Femur (tissue), 1 donor: ENCODE measurements at regions not wholly inside any gene's neighbourhood (a gene's known extent, or its start where the extent isn't known, plus 50 kb on each side); places are given as distances from the start of the nearest gene placed in this dataset.
"Not testable (repeated sequence)": the region's sequence is repeated elsewhere in the genome, so short reads cannot be mapped to it uniquely, and the experiment has no call there.

Source experiments
- DNase-seq: peaks from one replicate; pipeline ENCODE4 v3.0.0-alpha.2; 2017

- no peak for DNase-seq
Observed at GRCh38 chr1:215405211-215405610, 161.9 kb upstream of the KCTD3 start.

- DNase-seq: no peak
Observed at GRCh38 chr1:215406927-215407326, 160.2 kb upstream of the KCTD3 start.

GRCh38 chr1:215407575-215407974 is 159.5 kb upstream of the KCTD3 start:
- DNase-seq: no peak

- not testable (repeated sequence) for DNase-seq
Observed at GRCh38 chr1:215409546-215409945, 157.6 kb upstream of the KCTD3 start.

- not testable (repeated sequence) for DNase-seq
Observed at GRCh38 chr1:215415521-215415920, 151.6 kb upstream of the KCTD3 start.

- DNase-seq: no peak
Observed at GRCh38 chr1:215416497-215416896, 150.6 kb upstream of the KCTD3 start.

- DNase-seq: no peak
Observed at GRCh38 chr1:215417122-215417521, 150.0 kb upstream of the KCTD3 start.

- DNase-seq: no peak
Observed at GRCh38 chr1:215418876-215419447, 148.1 kb upstream of the KCTD3 start.

- DNase-seq: no peak
Observed at GRCh38 chr1:215421744-215422143, 145.4 kb upstream of the KCTD3 start.

GRCh38 chr1:215423288-215423687 is 143.8 kb upstream of the KCTD3 start:
- no peak for DNase-seq

- DNase-seq: no peak
Observed at GRCh38 chr1:215425138-215425537, 142.0 kb upstream of the KCTD3 start.

- no peak for DNase-seq
Observed at GRCh38 chr1:215426101-215426500, 141.0 kb upstream of the KCTD3 start.

- DNase-seq: not testable (repeated sequence)
Observed at GRCh38 chr1:215432483-215433227, 134.4 kb upstream of the KCTD3 start.

GRCh38 chr1:215433237-215433636 is 133.9 kb upstream of the KCTD3 start:
- DNase-seq: no peak

GRCh38 chr1:215439549-215439948 is 127.6 kb upstream of the KCTD3 start:
- DNase-seq: no peak

- no peak for DNase-seq
Observed at GRCh38 chr1:215444715-215445414, 122.2 kb upstream of the KCTD3 start.

- not testable (repeated sequence) for DNase-seq
Observed at GRCh38 chr1:215448014-215448413, 119.1 kb upstream of the KCTD3 start.

GRCh38 chr1:215449147-215449546 is 118.0 kb upstream of the KCTD3 start:
- not testable (repeated sequence) for DNase-seq

GRCh38 chr1:215453440-215453839 is 113.7 kb upstream of the KCTD3 start:
- no peak for DNase-seq

- DNase-seq: no peak
Observed at GRCh38 chr1:215457213-215457612, 109.9 kb upstream of the KCTD3 start.

GRCh38 chr1:215458104-215458503 is 109.0 kb upstream of the KCTD3 start:
- no peak for DNase-seq

- no peak for DNase-seq
Observed at GRCh38 chr1:215458562-215458961, 108.5 kb upstream of the KCTD3 start.

GRCh38 chr1:215459136-215459535 is 108.0 kb upstream of the KCTD3 start:
- no peak for DNase-seq

- DNase-seq: no peak
Observed at GRCh38 chr1:215466361-215466760, 100.7 kb upstream of the KCTD3 start.
